PFSK-1 (cell line): ENCODE measurements at regions not wholly inside any gene's neighbourhood (a gene's known extent, or its start where the extent isn't known, plus 50 kb on each side); places are given as distances from the start of the nearest gene placed in this dataset.

Experiments
- FOXP2 ChIP-seq: optimal IDR thresholded peaks from 2 replicates; pipeline ENCODE3; 2011; ENCODE audit warnings: borderline replicate concordance, control low read depth, inconsistent platforms; ENCODE audit not compliant: insufficient read depth; ENCODE audit errors: extremely low read length, extremely low read depth
- POLR2AphosphoS5 ChIP-seq: IDR thresholded peaks from 2 replicates; pipeline ENCODE4 v1.6.1; 2012; ENCODE audit warnings: low read depth, mild to moderate bottlenecking, control low read depth, low read length, moderate library complexity
- TAF1 ChIP-seq: IDR thresholded peaks from 2 replicates; pipeline ENCODE4 v1.6.1; 2012; ENCODE audit warnings: low read length, control low read depth, borderline replicate concordance; ENCODE audit not compliant: insufficient read depth

- TF ChIP-seq POLR2AphosphoS5 = no peak
- no peak for TF ChIP-seq FOXP2
- no peak for TF ChIP-seq TAF1
Measured at GRCh38 chr1:234997896-234998741, 130.5 kb downstream of the TOMM20 start.
